Cardiac fibroblast (primary cell): ENCODE measurements at regions not wholly inside any gene's neighbourhood (a gene's known extent, or its start where the extent isn't known, plus 50 kb on each side); places are given as distances from the start of the nearest gene placed in this dataset.

Experiments used
- DNase-seq, 2 donors: peaks; one replicate each; pipeline versions ENCODE4 v3.0.0 to v3.0.0-alpha.2; 2010; ENCODE audit warnings: low read depth in 2 of 2
- H3K4me3 ChIP-seq, 2 donors: replicated peaks in 1 of 2; 1 replicate in 1 of 2; 2 replicates in 1 of 2; pipeline ENCODE4 v1.5.1; 2011; ENCODE audit warnings: low read depth in 2 of 2, low read length in 2 of 2, mild to moderate bottlenecking in 2 of 2, moderate library complexity in 1 of 2
- CTCF ChIP-seq: IDR thresholded peaks from one replicate; pipeline ENCODE4 v1.5.1; 2011; ENCODE audit warnings: low read depth, mild to moderate bottlenecking, low read length, inconsistent platforms

- H3K4me3 ChIP-seq: no peak overlapping the region
- DNase-seq: no peak
- no peak for TF ChIP-seq CTCF
These were observed 268.5 kb downstream of the RPS24 start for GRCh38 chr10:78301891-78302738.

GRCh38 chr10:78302739-78302988 lies 269.0 kb downstream of the RPS24 start:
- H3K4me3 ChIP-seq: peak overlapping the region; percentile 57 to 64
- no peak for TF ChIP-seq CTCF
- DNase-seq: no peak

- peak; percentile 84 to 93 for DNase-seq
- peak; percentile 56 for TF ChIP-seq CTCF
- peak overlapping the region; percentile 57 to 64 for H3K4me3 ChIP-seq
These were observed 269.6 kb downstream of the RPS24 start for GRCh38 chr10:78302989-78303854.

- DNase-seq: no peak
- no peak overlapping the region for H3K4me3 ChIP-seq
- no peak for TF ChIP-seq CTCF
These were observed 270.7 kb downstream of the RPS24 start for GRCh38 chr10:78304091-78305045.

- no peak for DNase-seq
- H3K4me3 ChIP-seq: no peak overlapping the region
- TF ChIP-seq CTCF: no peak
These were observed 271.6 kb downstream of the RPS24 start for GRCh38 chr10:78305311-78305710.

- no peak for TF ChIP-seq CTCF
- no peak overlapping the region for H3K4me3 ChIP-seq
- DNase-seq: no peak
These were observed 272.7 kb downstream of the RPS24 start for GRCh38 chr10:78306358-78306757.
